ENCODE measurements at regions not wholly inside any gene's neighbourhood (a gene's known extent, or its start where the extent isn't known, plus 50 kb on each side); places are given as distances from the start of the nearest gene placed in this dataset.

DNA sequence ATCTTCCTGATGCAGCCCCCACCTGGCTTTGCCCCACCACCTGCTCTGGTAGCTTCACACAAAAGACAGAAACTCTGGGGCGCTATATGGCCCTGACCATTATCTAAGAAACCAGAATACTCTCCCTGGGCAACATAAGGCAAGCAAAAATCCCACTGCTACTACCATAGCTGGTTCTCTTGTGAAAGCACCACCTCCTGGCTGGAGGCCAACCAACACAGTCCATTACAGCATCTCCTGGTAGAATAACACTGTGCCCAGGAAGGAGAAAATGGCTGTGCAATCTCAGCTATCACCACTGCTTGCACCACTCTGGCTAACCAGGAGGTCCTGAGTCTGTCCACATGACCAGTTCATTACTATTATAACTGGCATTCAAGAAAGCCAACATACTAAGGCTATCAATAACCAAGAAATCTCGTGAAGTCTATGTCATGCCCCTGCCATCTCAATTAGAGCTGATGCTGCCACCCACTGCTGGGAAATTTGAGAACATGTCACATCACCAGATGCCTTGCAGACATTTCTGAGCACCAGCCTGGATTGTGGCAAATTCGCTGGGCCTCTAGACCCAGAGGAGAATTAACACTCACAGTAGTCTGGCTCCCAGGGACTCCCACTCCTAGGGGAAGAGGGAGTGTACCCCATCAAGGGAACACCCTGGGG lies 1114.8 kb downstream of the ROBO2 start:
- TF ChIP-seq POLR2AphosphoS5 (IDR thresholded peaks at IDR 0.05) (no peak), POLR2A (IDR thresholded peaks at IDR 0.05) (no peak)
- TF ChIP-seq, protein P1, sequence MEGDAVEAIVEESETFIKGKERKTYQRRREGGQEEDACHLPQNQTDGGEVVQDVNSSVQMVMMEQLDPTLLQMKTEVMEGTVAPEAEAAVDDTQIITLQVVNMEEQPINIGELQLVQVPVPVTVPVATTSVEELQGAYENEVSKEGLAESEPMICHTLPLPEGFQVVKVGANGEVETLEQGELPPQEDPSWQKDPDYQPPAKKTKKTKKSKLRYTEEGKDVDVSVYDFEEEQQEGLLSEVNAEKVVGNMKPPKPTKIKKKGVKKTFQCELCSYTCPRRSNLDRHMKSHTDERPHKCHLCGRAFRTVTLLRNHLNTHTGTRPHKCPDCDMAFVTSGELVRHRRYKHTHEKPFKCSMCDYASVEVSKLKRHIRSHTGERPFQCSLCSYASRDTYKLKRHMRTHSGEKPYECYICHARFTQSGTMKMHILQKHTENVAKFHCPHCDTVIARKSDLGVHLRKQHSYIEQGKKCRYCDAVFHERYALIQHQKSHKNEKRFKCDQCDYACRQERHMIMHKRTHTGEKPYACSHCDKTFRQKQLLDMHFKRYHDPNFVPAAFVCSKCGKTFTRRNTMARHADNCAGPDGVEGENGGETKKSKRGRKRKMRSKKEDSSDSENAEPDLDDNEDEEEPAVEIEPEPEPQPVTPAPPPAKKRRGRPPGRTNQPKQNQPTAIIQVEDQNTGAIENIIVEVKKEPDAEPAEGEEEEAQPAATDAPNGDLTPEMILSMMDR (IDR thresholded peaks at IDR 0.05): no peak
- no peaks in the 10 kb centered on the region for H3K4me1 ChIP-seq
- no peak for DNase-seq
- H3K27ac ChIP-seq: no peak overlapping the region
- no peaks in the 10 kb centered on the region for H3K27me3 ChIP-seq
- in situ Hi-C loops (cut with MboI; ENCODE audit: low pct_ligation_motif_present in 1 of 4, low pct_unique_long_range_greater_than_20kb in 1 of 4, low sequenced_read_pairs in 3 of 4) (no loop called here), intact Hi-C loops (cut with DNase I; ENCODE audit: low total_unique reads) (no loop called here)
- WGBS, 2 donors (ENCODE audit: low coverage in 1 of 2): 61 to 75% methylated on average over 2 to 3 of the region's 3 CpGs
- no peak overlapping the region for H3K4me3 ChIP-seq
- no peaks in the 10 kb centered on the region for H3K9me3 ChIP-seq
- H3K36me3 ChIP-seq: no peaks in the 10 kb centered on the region

DNA sequence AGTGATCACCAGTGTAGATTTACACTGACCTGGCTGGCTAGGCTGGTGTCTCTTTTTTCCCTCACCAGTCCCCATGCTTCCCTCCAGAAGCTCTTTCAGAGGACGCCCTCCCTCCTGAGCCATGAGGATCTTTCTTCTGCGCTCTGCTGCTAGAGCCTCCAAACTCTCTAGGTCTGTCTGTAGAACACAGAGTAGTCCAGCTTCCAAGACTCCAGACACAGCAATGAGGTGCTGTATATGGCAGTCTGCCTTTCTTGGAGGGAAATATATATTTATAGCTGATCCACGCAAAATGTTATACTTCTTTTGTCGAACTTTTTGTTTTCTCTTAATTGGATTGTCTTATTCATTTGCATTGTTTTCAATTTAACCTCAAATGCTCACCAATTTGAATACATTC lies 1121.8 kb downstream of the ROBO2 start:
- H3K9me3 ChIP-seq: no peaks in the 10 kb centered on the region
- in situ Hi-C loops (cut with MboI; ENCODE audit: low pct_ligation_motif_present in 1 of 4, low pct_unique_long_range_greater_than_20kb in 1 of 4, low sequenced_read_pairs in 3 of 4) (no loop called here), intact Hi-C loops (cut with DNase I; ENCODE audit: low total_unique reads) (no loop called here)
- H3K4me1 ChIP-seq: no peaks in the 10 kb centered on the region
- no peak overlapping the region for H3K4me3 ChIP-seq
- DNase-seq: no peak
- H3K27ac ChIP-seq: no peak overlapping the region
- 84 to 89% methylated on average over 3 to 4 of the region's 4 CpGs for WGBS, 2 donors (ENCODE audit: low coverage in 1 of 2)
- TF ChIP-seq POLR2A (IDR thresholded peaks at IDR 0.05): no peak
- TF ChIP-seq POLR2AphosphoS5 (IDR thresholded peaks at IDR 0.05): no peak
- no peak for TF ChIP-seq EP300 (IDR thresholded peaks at IDR 0.05; ENCODE audit: low read depth)
- TF ChIP-seq, protein P1 (IDR thresholded peaks at IDR 0.05): no peak
- no peaks in the 10 kb centered on the region for H3K27me3 ChIP-seq
- no peaks in the 10 kb centered on the region for H3K36me3 ChIP-seq

DNA sequence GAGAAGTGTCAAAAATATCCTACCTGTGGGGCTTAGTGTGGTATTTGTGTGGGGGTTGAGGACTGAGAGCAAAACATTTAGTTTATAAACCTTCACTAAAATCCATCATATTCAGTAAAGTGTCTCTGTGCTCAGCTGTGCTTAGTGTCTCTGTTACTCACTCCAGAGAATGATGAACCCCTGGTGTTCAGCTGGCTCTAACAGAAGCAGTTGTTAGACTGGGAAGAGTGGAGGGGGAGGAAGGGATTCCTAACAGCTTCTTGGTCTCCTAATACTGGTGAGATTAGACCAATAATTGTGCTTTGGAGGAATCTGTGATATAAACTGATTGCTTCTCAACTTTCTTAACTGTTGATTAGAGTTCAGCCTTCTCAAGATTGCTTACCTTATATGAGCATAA lies 1123.5 kb downstream of the ROBO2 start:
- in situ Hi-C loops (cut with MboI; ENCODE audit: low pct_ligation_motif_present in 1 of 4, low pct_unique_long_range_greater_than_20kb in 1 of 4, low sequenced_read_pairs in 3 of 4): no loop called here
- no peaks in the 10 kb centered on the region for H3K4me1 ChIP-seq
- H3K9me3 ChIP-seq: no peaks in the 10 kb centered on the region
- H3K27ac ChIP-seq: no peak overlapping the region
- H3K4me3 ChIP-seq: no peak overlapping the region
- TF ChIP-seq, protein P1 (IDR thresholded peaks at IDR 0.05): no peak
- TF ChIP-seq EP300 (IDR thresholded peaks at IDR 0.05; ENCODE audit: low read depth): no peak
- no peak for TF ChIP-seq POLR2A (IDR thresholded peaks at IDR 0.05)
- TF ChIP-seq POLR2AphosphoS5 (IDR thresholded peaks at IDR 0.05): no peak
- no peaks in the 10 kb centered on the region for H3K27me3 ChIP-seq
- intact Hi-C loops (cut with DNase I; ENCODE audit: low total_unique reads): no loop called here
- no peaks in the 10 kb centered on the region for H3K36me3 ChIP-seq
- no peak for DNase-seq

DNA sequence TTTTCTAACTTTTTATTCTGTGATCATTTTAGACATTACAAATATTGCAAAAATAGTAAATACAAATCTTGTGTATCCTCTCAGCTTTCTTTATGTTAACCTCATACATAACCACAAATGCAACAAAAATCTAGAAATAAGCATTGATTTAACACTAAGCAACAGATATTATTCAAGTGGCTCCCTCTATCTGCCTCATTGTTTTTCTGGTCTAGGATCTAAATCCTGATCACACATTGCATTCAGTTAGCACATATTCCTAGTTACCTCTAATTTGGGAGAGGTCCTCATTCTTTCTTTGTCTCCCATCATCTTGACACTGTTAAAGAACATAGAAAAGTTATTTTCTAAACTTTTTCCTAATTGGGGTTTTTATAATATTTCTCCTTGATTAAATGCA lies 1126.0 kb downstream of the ROBO2 start:
- no peaks in the 10 kb centered on the region for H3K36me3 ChIP-seq
- H3K9me3 ChIP-seq: no peaks in the 10 kb centered on the region
- no peak overlapping the region for H3K4me3 ChIP-seq
- no peak for DNase-seq
- H3K4me1 ChIP-seq: no peaks in the 10 kb centered on the region
- H3K27me3 ChIP-seq: no peaks in the 10 kb centered on the region
- intact Hi-C loops (cut with DNase I; ENCODE audit: low total_unique reads): no loop called here
- in situ Hi-C loops (cut with MboI; ENCODE audit: low pct_ligation_motif_present in 1 of 4, low pct_unique_long_range_greater_than_20kb in 1 of 4, low sequenced_read_pairs in 3 of 4): no loop called here
- TF ChIP-seq EP300 (IDR thresholded peaks at IDR 0.05; ENCODE audit: low read depth) (no peak), POLR2A (IDR thresholded peaks at IDR 0.05) (no peak), POLR2AphosphoS5 (IDR thresholded peaks at IDR 0.05) (no peak)
- TF ChIP-seq, protein P1 (IDR thresholded peaks at IDR 0.05): no peak
- no peak overlapping the region for H3K27ac ChIP-seq

Data from transverse colon (tissue), 4 donors.